Parathyroid adenoma (tissue), 2 donors: ENCODE measurements at regions not wholly inside any gene's neighbourhood (a gene's known extent, or its start where the extent isn't known, plus 50 kb on each side); places are given as distances from the start of the nearest gene placed in this dataset.

Experiments
- H2AFZ ChIP-seq: fragments of 300-600 bp; sonication (generic); one replicate; pipeline ENCODE4 v1.7.0; 2017; ENCODE audit warnings: antibody characterized with exemption, mild to moderate bottlenecking
- H3K27ac ChIP-seq: fragments of 300-600 bp; sonication (generic); one replicate; pipeline ENCODE4 v1.7.0; 2017
- H3K27me3 ChIP-seq: fragments of 300-600 bp; sonication (generic); one replicate; pipeline ENCODE4 v1.7.0; 2017; ENCODE audit warnings: low read length; ENCODE audit not compliant: control insufficient read depth, insufficient read depth
- H3K36me3 ChIP-seq: fragments of 300-600 bp; sonication (generic); one replicate; pipeline ENCODE4 v1.7.0; 2017; ENCODE audit warnings: low read length; ENCODE audit not compliant: control insufficient read depth, insufficient read depth
- H3K4me1 ChIP-seq: fragments of 300-600 bp; sonication (generic); one replicate; pipeline ENCODE4 v1.7.0; 2017; ENCODE audit warnings: control low read depth
- H3K4me2 ChIP-seq: fragments of 300-600 bp; sonication (generic); one replicate; pipeline ENCODE4 v1.7.0; 2017; ENCODE audit warnings: low read length
- H3K4me3 ChIP-seq: fragments of 300-600 bp; sonication (generic); one replicate; pipeline ENCODE4 v1.7.0; 2017; ENCODE audit warnings: low read depth, low read length
- H3K79me2 ChIP-seq: fragments of 300-600 bp; sonication (generic); one replicate; pipeline ENCODE4 v1.7.0; 2017; ENCODE audit warnings: control low read depth
- H3K9ac ChIP-seq: fragments of 300-600 bp; sonication (generic); one replicate; pipeline ENCODE4 v1.7.0; 2017; ENCODE audit warnings: mild to moderate bottlenecking
- H3K9me3 ChIP-seq: fragments of 300-600 bp; sonication (generic); one replicate; pipeline ENCODE4 v1.7.0; 2017; ENCODE audit warnings: low read length; ENCODE audit not compliant: control insufficient read depth
- CTCF ChIP-seq: fragments of 300-600 bp; sonication (generic); IDR thresholded peaks from one replicate; pipeline ENCODE4 v1.7.0; 2017; ENCODE audit warnings: antibody characterized with exemption, mild to moderate bottlenecking
- donor health status: primary hyperparathyroidism.

DNA sequence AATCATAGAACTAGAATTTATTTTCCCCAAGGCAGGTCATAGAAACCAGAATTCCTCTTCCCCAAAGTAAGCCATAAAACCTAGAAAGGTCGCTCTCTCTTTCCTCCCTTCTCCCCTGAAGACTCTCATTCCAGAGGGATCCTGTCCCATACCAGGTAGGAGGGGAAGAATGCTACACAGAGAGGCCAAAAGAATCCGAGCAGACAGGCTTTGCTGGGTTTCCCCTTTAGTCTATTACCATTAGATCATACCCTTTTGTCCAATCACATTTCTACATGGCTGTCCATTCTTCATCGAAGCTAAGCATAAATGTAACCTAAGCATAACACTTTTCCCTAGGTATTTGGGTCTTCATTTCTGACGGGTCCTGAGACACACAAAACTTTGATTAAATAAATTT lies 204.5 kb downstream of the SPTSSA start:
- Histone ChIP-seq H2AFZ (no peak overlapping the region), H3K36me3 (no peaks in the 10 kb centered on the region), H3K4me2 (no peak overlapping the region), H3K9me3 (no peaks in the 10 kb centered on the region), H3K4me3 (no peak overlapping the region), H3K79me2 (no peaks in the 10 kb centered on the region), H3K27ac (no peak overlapping the region), H3K4me1 (no peaks in the 10 kb centered on the region), H3K9ac (no peak overlapping the region), H3K27me3 (no peaks in the 10 kb centered on the region)
- no peak for TF ChIP-seq CTCF

GRCh38 chr14:34256223-34256622 lies 205.8 kb downstream of the SPTSSA start:
- no peak overlapping the region for H3K4me2 ChIP-seq
- H3K9me3 ChIP-seq = no peaks in the 10 kb centered on the region
- no peak overlapping the region for H2AFZ ChIP-seq
- H3K9ac ChIP-seq = no peak overlapping the region
- H3K4me1 ChIP-seq = no peaks in the 10 kb centered on the region
- TF ChIP-seq CTCF = no peak
- H3K79me2 ChIP-seq = no peaks in the 10 kb centered on the region
- no peaks in the 10 kb centered on the region for H3K36me3 ChIP-seq
- H3K27me3 ChIP-seq = no peaks in the 10 kb centered on the region
- H3K27ac ChIP-seq = no peak overlapping the region
- no peak overlapping the region for H3K4me3 ChIP-seq

DNA sequence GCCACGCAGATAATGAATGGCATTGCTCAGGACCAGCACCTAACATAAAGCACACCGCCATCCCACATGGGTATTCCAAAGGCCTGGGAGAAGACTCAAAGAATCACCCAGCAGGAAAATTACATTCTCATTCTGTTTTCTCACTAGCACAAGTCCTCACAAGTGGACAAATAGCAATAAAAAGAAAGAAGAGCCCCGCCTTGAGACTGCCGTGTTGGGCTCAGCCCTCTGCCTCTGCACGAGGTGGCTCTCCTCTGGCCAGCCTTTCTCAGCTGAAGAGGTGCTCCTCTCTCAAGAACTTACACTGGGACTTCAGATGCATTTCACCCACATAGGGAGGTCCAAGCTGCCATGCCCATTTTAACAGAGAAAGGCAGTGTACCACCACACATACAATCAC lies 207.5 kb downstream of the SPTSSA start:
- Histone ChIP-seq H3K9ac (no peak overlapping the region), H3K4me3 (no peak overlapping the region), H3K27ac (no peak overlapping the region), H3K79me2 (no peaks in the 10 kb centered on the region), H2AFZ (no peak overlapping the region), H3K4me2 (no peak overlapping the region), H3K4me1 (no peaks in the 10 kb centered on the region), H3K36me3 (no peaks in the 10 kb centered on the region), H3K9me3 (no peaks in the 10 kb centered on the region), H3K27me3 (no peaks in the 10 kb centered on the region)
- TF ChIP-seq CTCF = no peak

- Histone ChIP-seq H3K79me2 (no peaks in the 10 kb centered on the region), H3K4me1 (no peaks in the 10 kb centered on the region), H3K27ac (no peak overlapping the region), H3K9ac (no peak overlapping the region), H3K4me2 (no peak overlapping the region), H3K27me3 (no peaks in the 10 kb centered on the region), H2AFZ (no peak overlapping the region), H3K9me3 (no peaks in the 10 kb centered on the region), H3K36me3 (no peaks in the 10 kb centered on the region), H3K4me3 (no peak overlapping the region)
- TF ChIP-seq CTCF = no peak
Measured at GRCh38 chr14:34254031-34254430, 208.0 kb downstream of the SPTSSA start.

- H3K9me3 ChIP-seq = no peaks in the 10 kb centered on the region
- no peak overlapping the region for H3K4me2 ChIP-seq
- H3K27ac ChIP-seq = no peak overlapping the region
- no peaks in the 10 kb centered on the region for H3K36me3 ChIP-seq
- H3K79me2 ChIP-seq = no peaks in the 10 kb centered on the region
- H3K4me1 ChIP-seq = no peaks in the 10 kb centered on the region
- H3K4me3 ChIP-seq = no peak overlapping the region
- no peak overlapping the region for H3K9ac ChIP-seq
- no peaks in the 10 kb centered on the region for H3K27me3 ChIP-seq
- no peak for TF ChIP-seq CTCF
- no peak overlapping the region for H2AFZ ChIP-seq
Measured at GRCh38 chr14:34252227-34252626, 209.8 kb downstream of the SPTSSA start.
